ENCODE measurements at regions not wholly inside any gene's neighbourhood (a gene's known extent, or its start where the extent isn't known, plus 50 kb on each side); places are given as distances from the start of the nearest gene placed in this dataset.

DNA sequence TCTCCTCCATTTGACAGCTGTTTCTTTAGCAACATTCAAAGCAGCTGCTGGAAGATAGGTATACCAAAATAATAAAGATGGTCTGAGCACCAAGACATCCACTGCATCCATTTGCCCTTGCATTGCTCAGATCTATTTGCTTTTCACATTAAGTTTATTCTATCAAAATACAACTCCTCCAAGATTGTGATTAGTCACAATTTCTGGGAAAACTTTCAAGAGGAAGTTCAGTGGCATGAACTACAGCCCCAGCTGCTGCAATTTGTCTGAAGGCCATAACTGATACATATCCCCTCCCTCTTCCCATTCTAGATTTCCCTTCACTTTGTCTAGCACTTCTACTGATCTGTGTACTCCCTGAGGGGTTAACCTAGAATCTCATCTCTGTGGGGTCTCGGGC, 117.5 kb upstream of the CEP126 start:
- Histone ChIP-seq H2AFZ (ENCODE audit: low read depth) (no peak overlapping the region), H3K79me2 (ENCODE audit: insufficient read depth) (no peaks in the 10 kb centered on the region), H3K4me1 (ENCODE audit: control insufficient read depth in 1 of 2, insufficient read depth in 2 of 2, low read depth in 1 of 2, low read length in 1 of 2) (no peaks in the 10 kb centered on the region), H3K36me3 (replicated peaks in 1 of 2; ENCODE audit: control insufficient read depth in 1 of 2, insufficient read depth in 2 of 2, low read length in 1 of 2) (no peaks in the 10 kb centered on the region), H3K27ac (ENCODE audit: low read depth in 2 of 2, low read length in 1 of 2) (no peak overlapping the region), H3K4me3 (ENCODE audit: low read depth in 2 of 2, low read length in 1 of 2) (no peak overlapping the region), H3K9me3 (no peaks in the 10 kb centered on the region), H3K27me3 (ENCODE audit: insufficient read depth) (no peaks in the 10 kb centered on the region; the same call in 1 of the 2 replicates), H3K9me2 (no peaks in the 10 kb centered on the region), H4K20me1 (ENCODE audit: insufficient read depth) (no peaks in the 10 kb centered on the region), H3K9ac (no peak overlapping the region), H3F3A (replicated peaks; ENCODE audit: insufficient read depth) (no peaks in the 10 kb centered on the region), H3K4me2 (no peak overlapping the region)
- ChIA-PET CTCF (interaction anchor here (1.5 kb wide), 1 partner anchor 14 kb away, joined by 4 read pairs; no protein-coding TSS in a partner anchor), POLR2A (no interaction called here)
- TF ChIP-seq TCF12 (IDR thresholded peaks at IDR 0.05) (no peak), YY1 (IDR thresholded peaks at IDR 0.05; ENCODE audit: low read depth) (no peak), GABPA (IDR thresholded peaks at IDR 0.05; ENCODE audit: low read depth) (no peak), FOSL2 (IDR thresholded peaks at IDR 0.05; ENCODE audit: borderline replicate concordance, low read depth) (no peak), ELF1 (IDR thresholded peaks at IDR 0.05) (no peak), RXRA (IDR thresholded peaks at IDR 0.05; ENCODE audit: borderline replicate concordance, low read depth) (no peak), TAF1 (IDR thresholded peaks at IDR 0.05; ENCODE audit: borderline replicate concordance, low read depth, low read length) (no peak), JUND (IDR thresholded peaks at IDR 0.05) (no peak), FOXJ3 (CRISPR knock-in tag; IDR thresholded peaks at IDR 0.05) (no peak)
- TF ChIP-seq, protein P1, sequence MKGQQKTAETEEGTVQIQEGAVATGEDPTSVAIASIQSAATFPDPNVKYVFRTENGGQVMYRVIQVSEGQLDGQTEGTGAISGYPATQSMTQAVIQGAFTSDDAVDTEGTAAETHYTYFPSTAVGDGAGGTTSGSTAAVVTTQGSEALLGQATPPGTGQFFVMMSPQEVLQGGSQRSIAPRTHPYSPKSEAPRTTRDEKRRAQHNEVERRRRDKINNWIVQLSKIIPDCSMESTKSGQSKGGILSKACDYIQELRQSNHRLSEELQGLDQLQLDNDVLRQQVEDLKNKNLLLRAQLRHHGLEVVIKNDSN (IDR thresholded peaks at IDR 0.05; ENCODE audit: borderline replicate concordance, low read depth) = no peak
- TF ChIP-seq, protein P2, sequence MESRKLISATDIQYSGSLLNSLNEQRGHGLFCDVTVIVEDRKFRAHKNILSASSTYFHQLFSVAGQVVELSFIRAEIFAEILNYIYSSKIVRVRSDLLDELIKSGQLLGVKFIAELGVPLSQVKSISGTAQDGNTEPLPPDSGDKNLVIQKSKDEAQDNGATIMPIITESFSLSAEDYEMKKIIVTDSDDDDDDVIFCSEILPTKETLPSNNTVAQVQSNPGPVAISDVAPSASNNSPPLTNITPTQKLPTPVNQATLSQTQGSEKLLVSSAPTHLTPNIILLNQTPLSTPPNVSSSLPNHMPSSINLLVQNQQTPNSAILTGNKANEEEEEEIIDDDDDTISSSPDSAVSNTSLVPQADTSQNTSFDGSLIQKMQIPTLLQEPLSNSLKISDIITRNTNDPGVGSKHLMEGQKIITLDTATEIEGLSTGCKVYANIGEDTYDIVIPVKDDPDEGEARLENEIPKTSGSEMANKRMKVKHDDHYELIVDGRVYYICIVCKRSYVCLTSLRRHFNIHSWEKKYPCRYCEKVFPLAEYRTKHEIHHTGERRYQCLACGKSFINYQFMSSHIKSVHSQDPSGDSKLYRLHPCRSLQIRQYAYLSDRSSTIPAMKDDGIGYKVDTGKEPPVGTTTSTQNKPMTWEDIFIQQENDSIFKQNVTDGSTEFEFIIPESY (IDR thresholded peaks at IDR 0.05; ENCODE audit: borderline replicate concordance, low read depth) = no peak
- TF ChIP-seq, protein P3, sequence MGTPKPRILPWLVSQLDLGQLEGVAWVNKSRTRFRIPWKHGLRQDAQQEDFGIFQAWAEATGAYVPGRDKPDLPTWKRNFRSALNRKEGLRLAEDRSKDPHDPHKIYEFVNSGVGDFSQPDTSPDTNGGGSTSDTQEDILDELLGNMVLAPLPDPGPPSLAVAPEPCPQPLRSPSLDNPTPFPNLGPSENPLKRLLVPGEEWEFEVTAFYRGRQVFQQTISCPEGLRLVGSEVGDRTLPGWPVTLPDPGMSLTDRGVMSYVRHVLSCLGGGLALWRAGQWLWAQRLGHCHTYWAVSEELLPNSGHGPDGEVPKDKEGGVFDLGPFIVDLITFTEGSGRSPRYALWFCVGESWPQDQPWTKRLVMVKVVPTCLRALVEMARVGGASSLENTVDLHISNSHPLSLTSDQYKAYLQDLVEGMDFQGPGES (IDR thresholded peaks at IDR 0.05; ENCODE audit: low read depth, low read length) = no peak
- TF ChIP-seq, protein P4, sequence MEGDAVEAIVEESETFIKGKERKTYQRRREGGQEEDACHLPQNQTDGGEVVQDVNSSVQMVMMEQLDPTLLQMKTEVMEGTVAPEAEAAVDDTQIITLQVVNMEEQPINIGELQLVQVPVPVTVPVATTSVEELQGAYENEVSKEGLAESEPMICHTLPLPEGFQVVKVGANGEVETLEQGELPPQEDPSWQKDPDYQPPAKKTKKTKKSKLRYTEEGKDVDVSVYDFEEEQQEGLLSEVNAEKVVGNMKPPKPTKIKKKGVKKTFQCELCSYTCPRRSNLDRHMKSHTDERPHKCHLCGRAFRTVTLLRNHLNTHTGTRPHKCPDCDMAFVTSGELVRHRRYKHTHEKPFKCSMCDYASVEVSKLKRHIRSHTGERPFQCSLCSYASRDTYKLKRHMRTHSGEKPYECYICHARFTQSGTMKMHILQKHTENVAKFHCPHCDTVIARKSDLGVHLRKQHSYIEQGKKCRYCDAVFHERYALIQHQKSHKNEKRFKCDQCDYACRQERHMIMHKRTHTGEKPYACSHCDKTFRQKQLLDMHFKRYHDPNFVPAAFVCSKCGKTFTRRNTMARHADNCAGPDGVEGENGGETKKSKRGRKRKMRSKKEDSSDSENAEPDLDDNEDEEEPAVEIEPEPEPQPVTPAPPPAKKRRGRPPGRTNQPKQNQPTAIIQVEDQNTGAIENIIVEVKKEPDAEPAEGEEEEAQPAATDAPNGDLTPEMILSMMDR (IDR thresholded peaks at IDR 0.05) = no peak
- DNase-seq = no peak
- 10% methylated on average over 1 of the region's 1 CpG for WGBS (ENCODE audit: low lambda C conversion rate)

DNA sequence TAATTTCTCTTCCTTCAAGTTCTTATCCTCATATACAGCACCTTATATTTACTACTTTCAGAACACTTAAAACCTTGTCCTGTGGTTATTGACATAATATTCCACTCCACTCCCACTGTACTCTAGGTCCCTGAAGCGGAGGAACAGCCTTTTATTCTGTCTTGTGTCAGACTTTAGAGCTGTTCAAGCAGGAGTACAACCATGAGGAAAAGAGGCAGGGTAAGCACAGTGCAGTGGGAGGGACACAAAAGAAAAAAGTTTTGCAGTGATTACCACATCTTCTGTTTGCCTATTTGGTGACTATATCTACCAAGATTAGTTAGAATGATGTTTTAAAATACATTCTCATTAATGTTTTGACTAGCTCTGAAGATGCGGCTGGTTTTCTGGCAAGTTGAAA, 122.0 kb upstream of the CEP126 start:
- Histone ChIP-seq H3K9ac (no peak overlapping the region), H2AFZ (ENCODE audit: low read depth) (no peak overlapping the region), H3K9me3 (no peaks in the 10 kb centered on the region), H3K27me3 (ENCODE audit: insufficient read depth) (no peaks in the 10 kb centered on the region; the same call in 1 of the 2 replicates), H3K36me3 (replicated peaks in 1 of 2; ENCODE audit: control insufficient read depth in 1 of 2, insufficient read depth in 2 of 2, low read length in 1 of 2) (no peaks in the 10 kb centered on the region), H4K20me1 (ENCODE audit: insufficient read depth) (no peaks in the 10 kb centered on the region), H3K4me3 (ENCODE audit: low read depth in 2 of 2, low read length in 1 of 2) (no peak overlapping the region), H3F3A (replicated peaks; ENCODE audit: insufficient read depth) (no peaks in the 10 kb centered on the region), H3K4me2 (no peak overlapping the region), H3K9me2 (no peaks in the 10 kb centered on the region), H3K27ac (ENCODE audit: low read depth in 2 of 2, low read length in 1 of 2) (no peak overlapping the region), H3K79me2 (ENCODE audit: insufficient read depth) (no peaks in the 10 kb centered on the region), H3K4me1 (ENCODE audit: control insufficient read depth in 1 of 2, insufficient read depth in 2 of 2, low read depth in 1 of 2, low read length in 1 of 2) (no peaks in the 10 kb centered on the region)
- TF ChIP-seq RAD21 (IDR thresholded peaks at IDR 0.05; ENCODE audit: low read length) (no peak), FOXM1 (IDR thresholded peaks at IDR 0.05; ENCODE audit: low read depth) (no peak), ELF1 (IDR thresholded peaks at IDR 0.05) (no peak), FOSL2 (IDR thresholded peaks at IDR 0.05; ENCODE audit: borderline replicate concordance, low read depth) (no peak), NFIC (IDR thresholded peaks at IDR 0.05; ENCODE audit: borderline replicate concordance) (no peak), EP300 (IDR thresholded peaks at IDR 0.05; ENCODE audit: borderline replicate concordance in 1 of 2, low read depth in 1 of 2, low read length in 1 of 2) (no peak), FOXJ3 (CRISPR knock-in tag; IDR thresholded peaks at IDR 0.05) (no peak)
- TF ChIP-seq, protein P1 (IDR thresholded peaks at IDR 0.05; ENCODE audit: borderline replicate concordance, low read depth) = no peak
- CTCF ChIA-PET = no interaction called here
- DNase-seq = no peak
- WGBS (ENCODE audit: low lambda C conversion rate) = 23% methylated on average over 2 of the region's 2 CpGs
- POLR2A ChIA-PET = no interaction called here

Data from SK-N-SH (cell line).